K562 (cell line): ENCODE measurements at regions not wholly inside any gene's neighbourhood (a gene's known extent, or its start where the extent isn't known, plus 50 kb on each side); places are given as distances from the start of the nearest gene placed in this dataset.
A peak's percentile ranks its signal among the peaks of the same experiment; 100 is the strongest.

Experiments
- ATAC-seq: fragments of 200-7000 bp; cut with Tn5 transposase; 3 replicates; pipeline ENCODE4 v1.9.1; 2020; ENCODE audit warnings: moderate library complexity
- BruUV-seq: library from RNA; stranded (reverse); fragments of 400-500 nt; replicated peaks from 2 replicates; lab custom pipeline; 2021; lab: Mats Ljungman, UMichigan
- CTCF ChIA-PET: fragments of 300-600 bp; formaldehyde crosslinking; extraction: SDS; loops from one replicate; lab custom pipeline; 2021; ENCODE audit warnings: low intra/inter-chr PET ratio; lab: Yijun Ruan, JAX
- POLR2A ChIA-PET: fragments of 300-600, 350-650 bp; sonication (Branson Sonifier 250); formaldehyde crosslinking; extraction: SDS; loops from one replicate; lab custom pipeline; 2021; ENCODE audit warnings: antibody characterized with exemption, inconsistent platforms; lab: Yijun Ruan, JAX
- DNase-seq, 4 experiments: peaks; one replicate each; pipeline versions ENCODE4 v3.0.0 to v3.0.0-alpha.2; 2011 to 2018; ENCODE audit warnings: low spot score in 3 of 4, mixed read lengths in 3 of 4; ENCODE audit errors: extremely low read depth in 1 of 4
- FAIRE-seq: peaks from 2 replicates; lab custom pipeline; 2011; peaks lifted over from hg19 to GRCh38; lab: Jason Lieb, UNC
- H2AFZ ChIP-seq: 2 replicates; pipeline ENCODE4 v1.6.0; 2011; ENCODE audit warnings: low read depth, low read length, control low read depth, inconsistent platforms
- H3K27ac ChIP-seq: fragments of 200-600 bp; 3 replicates; pipeline ENCODE4 v1.8.0; 2011; ENCODE audit warnings: low read depth, mild to moderate bottlenecking, control low read depth, inconsistent platforms, low read length, moderate library complexity, mixed read lengths; ENCODE audit errors: extremely low read depth
- H3K27me3 ChIP-seq, 2 experiments: fragments of 300-600 bp in 1 of 2; 2 replicates in 1 of 2; 3 replicates in 1 of 2; pipeline versions ENCODE4 v1.6.0 to v1.8.0; 2011; ENCODE audit warnings: inconsistent platforms in 2 of 2, low read length in 2 of 2, mild to moderate bottlenecking in 1 of 2, mixed read lengths in 1 of 2, moderate library complexity in 1 of 2; ENCODE audit not compliant: control insufficient read depth in 2 of 2, insufficient read depth in 2 of 2
- H3K36me3 ChIP-seq: fragments of 300-600 bp; 3 replicates; pipeline ENCODE4 v1.8.0; 2011; ENCODE audit warnings: mild to moderate bottlenecking, low read length, inconsistent platforms; ENCODE audit not compliant: control insufficient read depth, insufficient read depth
- H3K4me1 ChIP-seq, 2 experiments: fragments of 200-600 bp in 1 of 2; replicated peaks in 1 of 2; 2 replicates in 1 of 2; 3 replicates in 1 of 2; pipeline versions ENCODE4 v1.5.1 to v1.8.0; 2011; ENCODE audit warnings: inconsistent platforms in 2 of 2, low read length in 2 of 2, mild to moderate bottlenecking in 1 of 2, mixed read lengths in 1 of 2, moderate library complexity in 1 of 2; ENCODE audit not compliant: control insufficient read depth in 2 of 2, insufficient read depth in 2 of 2
- H3K4me2 ChIP-seq: 2 replicates; pipeline ENCODE4 v1.6.1; 2011; ENCODE audit warnings: low read length, control low read depth, inconsistent platforms, mixed read lengths; ENCODE audit not compliant: insufficient read depth
- H3K4me3 ChIP-seq: fragments of 200-600 bp; sonication (generic), shearing (Covaris generic); 2 replicates; pipeline ENCODE4 v1.5.1; 2016; ENCODE audit warnings: control low read depth, inconsistent platforms
- H3K79me2 ChIP-seq: fragments of 200-600 bp; 3 replicates; pipeline ENCODE4 v1.8.0; 2011; ENCODE audit warnings: low read length, inconsistent platforms; ENCODE audit not compliant: control insufficient read depth, insufficient read depth
- H3K9ac ChIP-seq, 2 experiments: 2 replicates each; pipeline versions ENCODE4 v1.6.0 to v1.6.1; 2011; ENCODE audit warnings: low read depth in 2 of 2, low read length in 2 of 2, control low read depth in 1 of 2, inconsistent platforms in 1 of 2, mild to moderate bottlenecking in 1 of 2, mixed read lengths in 1 of 2; ENCODE audit not compliant: insufficient read depth in 1 of 2
- H3K9me1 ChIP-seq: one replicate; pipeline ENCODE4 v1.6.0; 2011; ENCODE audit warnings: inconsistent platforms, mild to moderate bottlenecking, low read length, moderate library complexity; ENCODE audit not compliant: control insufficient read depth, insufficient read depth
- H3K9me3 ChIP-seq: replicated peaks from 2 replicates; pipeline ENCODE4 v1.5.1; 2011; ENCODE audit warnings: low read depth, low read length, inconsistent platforms; ENCODE audit not compliant: control insufficient read depth, insufficient read depth
- H4K20me1 ChIP-seq: replicated peaks from 2 replicates; pipeline ENCODE4 v1.6.1; 2011; ENCODE audit warnings: low read length, inconsistent platforms, mixed read lengths; ENCODE audit not compliant: control insufficient read depth, insufficient read depth
- ARHGAP35 ChIP-seq: fragments of 450-650 bp; IDR thresholded peaks from 2 replicates; pipeline ENCODE4 v1.6.1; 2018; ENCODE audit not compliant: partially characterized antibody
- ETV5 ChIP-seq: sonication (generic); formaldehyde crosslinking; IDR thresholded peaks from 2 replicates; pipeline ENCODE4 v1.4.0; 2020; ENCODE audit warnings: low read depth, mild to moderate bottlenecking, missing genetic modification reagents
- GATA2 ChIP-seq: sonication (generic); formaldehyde crosslinking; IDR thresholded peaks from 2 replicates; pipeline ENCODE4 v1.4.0; 2020; ENCODE audit warnings: mild to moderate bottlenecking, missing genetic modification reagents
- LARP7 ChIP-seq: fragments of 450-650 bp; IDR thresholded peaks from 2 replicates; pipeline ENCODE4 v1.6.1; 2016
- MEF2D ChIP-seq: conservative IDR thresholded peaks from 2 replicates; pipeline ENCODE4 v1.6.1; 2016; ENCODE audit warnings: low read depth, missing genetic modification characterization, missing compliant biosample characterization
- MTA1 ChIP-seq: fragments of 450-650 bp; IDR thresholded peaks from 2 replicates; pipeline ENCODE4 v1.6.1; 2017; ENCODE audit warnings: borderline replicate concordance
- NFRKB ChIP-seq: fragments of 450-650 bp; IDR thresholded peaks from 2 replicates; pipeline ENCODE4 v1.6.1; 2016; ENCODE audit warnings: low read depth
- PHB2 ChIP-seq: fragments of 450-650 bp; IDR thresholded peaks from 2 replicates; pipeline ENCODE4 v1.6.1; 2017; ENCODE audit warnings: low read depth
- RBM22 ChIP-seq: fragments of 200-400 bp; formaldehyde crosslinking; IDR thresholded peaks from 2 replicates; pipeline ENCODE4 v1.6.1; 2018; ENCODE audit warnings: low read length, low read depth; ENCODE audit not compliant: poor library complexity, severe bottlenecking
- SMARCB1 ChIP-seq: IDR thresholded peaks from 2 replicates; pipeline ENCODE4 v1.6.1; 2011; ENCODE audit warnings: improper control_type of control experiment, low read depth; ENCODE audit not compliant: insufficient read length
- TCF3 ChIP-seq: sonication (generic); formaldehyde crosslinking; IDR thresholded peaks from 2 replicates; pipeline ENCODE4 v1.4.0; 2020; ENCODE audit warnings: mild to moderate bottlenecking, missing genetic modification reagents
- WHSC1 ChIP-seq: IDR thresholded peaks from one replicate; pipeline ENCODE4 v1.6.1; 2012; ENCODE audit warnings: low read length, control low read depth, inconsistent platforms
- ZBTB1 ChIP-seq: sonication (generic); formaldehyde crosslinking; IDR thresholded peaks from 2 replicates; pipeline ENCODE4 v1.8.1; 2023; ENCODE audit warnings: missing genetic modification reagents, low read depth, mild to moderate bottlenecking, borderline replicate concordance
- ZNF197 ChIP-seq: fragments of 200-800 bp; sonication (Bioruptor generic); IDR thresholded peaks from 2 replicates; pipeline ENCODE4 v1.6.1; 2016; ENCODE audit warnings: low read depth, missing genetic modification characterization, missing compliant biosample characterization
- ZNF384 ChIP-seq: IDR thresholded peaks from 2 replicates; pipeline ENCODE4 v1.6.1; 2012; ENCODE audit warnings: low read depth, low read length, improper control_type of control experiment
- WGBS: fragments of 100-300 bp; shearing (Covaris generic); methylation state at CpG from one replicate; pipeline ENCODE4 v1.1.6; 2016; ENCODE audit warnings: low coverage, mixed read lengths; ENCODE audit not compliant: insufficient coverage; ENCODE audit errors: missing lambda C conversion rate; 5-methylcytosine and 5-hydroxymethylcytosine counted together
- in situ Hi-C: fragments of 300-500 bp; cut with MboI; formaldehyde crosslinking; loops from 4 replicates; pipeline ENCODE4 v1.15.0; 2018; ENCODE audit warnings: inconsistent platforms, mixed read lengths
- intact Hi-C: fragments of 100-400 bp; cut with micrococcal nuclease; formaldehyde crosslinking; loops from 2 replicates; pipeline ENCODE4 v1.14.2; 2022
- TF ChIP-seq, protein P1 (sequence below), 2 experiments: IDR thresholded peaks; 2 replicates each; pipeline ENCODE4 v1.6.1; 2011; ENCODE audit warnings: borderline replicate concordance in 1 of 2, control low read depth in 1 of 2, low read depth in 1 of 2, low read length in 1 of 2, mild to moderate bottlenecking in 1 of 2, mixed read lengths in 1 of 2, moderate library complexity in 1 of 2; ENCODE audit not compliant: insufficient read depth in 1 of 2, insufficient read length in 1 of 2, poor library complexity in 1 of 2, severe bottlenecking in 1 of 2; ENCODE audit errors: extremely low read depth in 1 of 2
- TF ChIP-seq, protein P2 (sequence below): fragments of 450-650 bp; IDR thresholded peaks from one replicate; pipeline ENCODE4 v1.6.1; 2018; ENCODE audit warnings: mild to moderate bottlenecking, moderate library complexity; ENCODE audit not compliant: partially characterized antibody
- TF ChIP-seq, protein P3 (sequence below): sonication (generic); formaldehyde crosslinking; IDR thresholded peaks from 2 replicates; pipeline ENCODE4 v1.8.0; 2022; ENCODE audit warnings: mild to moderate bottlenecking, missing genetic modification reagents, borderline replicate concordance

DNA sequence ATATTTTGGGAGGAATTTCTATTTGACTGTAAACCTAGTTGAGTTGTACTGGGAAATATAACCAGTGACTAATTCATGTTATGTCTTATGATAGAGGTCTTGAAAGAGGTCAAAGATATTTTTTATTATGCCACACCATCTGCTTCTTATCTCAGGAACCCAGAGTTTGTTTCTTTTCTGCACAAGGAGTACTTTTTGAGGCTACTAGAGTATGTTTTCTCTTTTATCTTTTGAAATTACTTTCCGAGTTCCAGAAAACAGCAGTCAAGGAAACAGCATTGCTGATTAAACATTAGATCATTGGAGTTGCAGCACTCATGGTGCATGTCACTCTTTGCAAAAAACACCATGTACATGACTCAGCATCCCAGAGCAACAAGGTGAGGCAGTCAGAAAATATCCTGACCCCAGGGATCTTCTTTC, 645.8 kb upstream of the NR2F2 start:
- Histone ChIP-seq H3K27ac (peak overlapping the region; percentile 80), H3K79me2 (peaks cover 72% of the 10 kb centered on the region), H3K4me2 (peak overlapping the region; percentile 27; the same call in 1 of the 2 replicates), H3K27me3 (no peaks in the 10 kb centered on the region), H3K36me3 (peaks cover 32% of the 10 kb centered on the region), H3K9me1 (no peaks in the 10 kb centered on the region), H3K9ac (peak overlapping the region in 1 of 2 experiments; percentile 59; a peak in 2 of 4 replicates), H4K20me1 (no peaks in the 10 kb centered on the region), H3K4me3 (no peak overlapping the region), H3K4me1 (peaks cover 3 to 17% of the 10 kb centered on the region in 2 experiments; a peak in 3 of 5 replicates), H3K9me3 (0 out of 2 replicates have a peak, but pooled peaks cover 2% of the 10 kb centered on the region), H2AFZ (peak overlapping the region; percentile 26; the same call in 1 of the 2 replicates)
- peak; percentile 44 to 82 (median 54) for DNase-seq
- BruUV-seq: no TSS peak
- ChIA-PET CTCF (no interaction called here), POLR2A (no interaction called here)
- in situ Hi-C loops: no loop called here
- 0% methylated on average over 1 of the region's 1 CpG for WGBS
- intact Hi-C loops: loop anchor here (1.0 kb wide), 1 partner anchor 26 kb away; no protein-coding TSS in a partner anchor
- peak; percentile 91 for FAIRE-seq
- peak; percentile 91 for ATAC-seq
- TF ChIP-seq MEF2D (no peak), ZBTB1 (no peak), ETV5 (CRISPR knock-in tag) (no peak), ZNF197 (CRISPR knock-in tag) (peak; percentile 56; the same call in 1 of the 2 replicates), TCF3 (CRISPR knock-in tag) (peak; percentile 90), NFRKB (no peak), LARP7 (no peak), SMARCB1 (no peak), ARHGAP35 (no peak), PHB2 (no peak), GATA2 (CRISPR knock-in tag) (peak; percentile 42; the same call in 1 of the 2 replicates), MTA1 (no peak; the same call in 1 of the 2 replicates), RBM22 (no peak), ZNF384 (peak; percentile 69; the same call in 1 of the 2 replicates), WHSC1 (no peak)
- TF ChIP-seq, protein P1, sequence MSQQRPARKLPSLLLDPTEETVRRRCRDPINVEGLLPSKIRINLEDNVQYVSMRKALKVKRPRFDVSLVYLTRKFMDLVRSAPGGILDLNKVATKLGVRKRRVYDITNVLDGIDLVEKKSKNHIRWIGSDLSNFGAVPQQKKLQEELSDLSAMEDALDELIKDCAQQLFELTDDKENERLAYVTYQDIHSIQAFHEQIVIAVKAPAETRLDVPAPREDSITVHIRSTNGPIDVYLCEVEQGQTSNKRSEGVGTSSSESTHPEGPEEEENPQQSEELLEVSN (IDR thresholded peaks at IDR 0.05; ENCODE audit: borderline replicate concordance in 1 of 2, extremely low read depth in 1 of 2, insufficient read depth in 1 of 2, insufficient read length in 1 of 2, low read depth in 1 of 2, low read length in 1 of 2, poor library complexity in 1 of 2, severe bottlenecking in 1 of 2): no peak
- TF ChIP-seq, protein P2, sequence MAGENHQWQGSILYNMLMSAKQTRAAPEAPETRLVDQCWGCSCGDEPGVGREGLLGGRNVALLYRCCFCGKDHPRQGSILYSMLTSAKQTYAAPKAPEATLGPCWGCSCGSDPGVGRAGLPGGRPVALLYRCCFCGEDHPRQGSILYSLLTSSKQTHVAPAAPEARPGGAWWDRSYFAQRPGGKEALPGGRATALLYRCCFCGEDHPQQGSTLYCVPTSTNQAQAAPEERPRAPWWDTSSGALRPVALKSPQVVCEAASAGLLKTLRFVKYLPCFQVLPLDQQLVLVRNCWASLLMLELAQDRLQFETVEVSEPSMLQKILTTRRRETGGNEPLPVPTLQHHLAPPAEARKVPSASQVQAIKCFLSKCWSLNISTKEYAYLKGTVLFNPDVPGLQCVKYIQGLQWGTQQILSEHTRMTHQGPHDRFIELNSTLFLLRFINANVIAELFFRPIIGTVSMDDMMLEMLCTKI: no peak
- TF ChIP-seq, protein P3, sequence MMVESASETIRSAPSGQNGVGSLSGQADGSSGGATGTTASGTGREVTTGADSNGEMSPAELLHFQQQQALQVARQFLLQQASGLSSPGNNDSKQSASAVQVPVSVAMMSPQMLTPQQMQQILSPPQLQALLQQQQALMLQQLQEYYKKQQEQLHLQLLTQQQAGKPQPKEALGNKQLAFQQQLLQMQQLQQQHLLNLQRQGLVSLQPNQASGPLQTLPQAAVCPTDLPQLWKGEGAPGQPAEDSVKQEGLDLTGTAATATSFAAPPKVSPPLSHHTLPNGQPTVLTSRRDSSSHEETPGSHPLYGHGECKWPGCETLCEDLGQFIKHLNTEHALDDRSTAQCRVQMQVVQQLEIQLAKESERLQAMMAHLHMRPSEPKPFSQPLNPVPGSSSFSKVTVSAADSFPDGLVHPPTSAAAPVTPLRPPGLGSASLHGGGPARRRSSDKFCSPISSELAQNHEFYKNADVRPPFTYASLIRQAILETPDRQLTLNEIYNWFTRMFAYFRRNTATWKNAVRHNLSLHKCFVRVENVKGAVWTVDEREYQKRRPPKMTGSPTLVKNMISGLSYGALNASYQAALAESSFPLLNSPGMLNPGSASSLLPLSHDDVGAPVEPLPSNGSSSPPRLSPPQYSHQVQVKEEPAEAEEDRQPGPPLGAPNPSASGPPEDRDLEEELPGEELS: no peak
